Spinal cord (tissue), 9 donors: ENCODE measurements at regions not wholly inside any gene's neighbourhood (a gene's known extent, or its start where the extent isn't known, plus 50 kb on each side); places are given as distances from the start of the nearest gene placed in this dataset.

Source experiments
- DNase-seq, 6 donors: peaks; one replicate each; pipeline versions ENCODE4 v3.0.0 to v3.0.0-alpha.2; 2013 to 2015; ENCODE audit warnings: low spot score in 6 of 6, low read depth in 4 of 6
- H3K27ac ChIP-seq: one replicate; pipeline ENCODE4 v1.5.1; 2013; ENCODE audit warnings: low read depth, low read length, control low read depth
- H3K27me3 ChIP-seq: one replicate; pipeline ENCODE4 v1.6.1; 2013; ENCODE audit warnings: low read length; ENCODE audit not compliant: control insufficient read depth, insufficient read depth
- H3K36me3 ChIP-seq: one replicate; pipeline ENCODE4 v1.6.1; 2013; ENCODE audit warnings: low read length; ENCODE audit not compliant: control insufficient read depth, insufficient read depth
- H3K4me1 ChIP-seq: one replicate; pipeline ENCODE4 v1.6.1; 2013; ENCODE audit warnings: low read length; ENCODE audit not compliant: control insufficient read depth, insufficient read depth
- H3K4me3 ChIP-seq: one replicate; pipeline ENCODE4 v1.5.1; 2013; ENCODE audit warnings: low read depth, low read length, control low read depth
- H3K9me3 ChIP-seq: one replicate; pipeline ENCODE4 v1.6.1; 2013; ENCODE audit warnings: low read length; ENCODE audit not compliant: control insufficient read depth, insufficient read depth
- WGBS: methylation state at CpG from one replicate; pipeline ENCODE4 v1.1.5; 2013; ENCODE audit warnings: missing lambda C conversion rate; ENCODE audit not compliant: insufficient coverage; 5-methylcytosine and 5-hydroxymethylcytosine counted together
- donor health status: healthy.

- no peak overlapping the region for H3K4me3 ChIP-seq
- no peaks in the 10 kb centered on the region for H3K36me3 ChIP-seq
- no peaks in the 10 kb centered on the region for H3K4me1 ChIP-seq
- no peaks in the 10 kb centered on the region for H3K27me3 ChIP-seq
- H3K9me3 ChIP-seq = no peaks in the 10 kb centered on the region
- no CpG with 5 or more reads among the region's 3 CpGs for WGBS
- no peak for DNase-seq
- H3K27ac ChIP-seq = no peak overlapping the region
These were observed 154.3 kb upstream of the KCNH7 start for GRCh38 chr2:162992828-162993227.

GRCh38 chr2:162989507-162989906 lies 150.9 kb upstream of the KCNH7 start:
- no peak overlapping the region for H3K27ac ChIP-seq
- no peaks in the 10 kb centered on the region for H3K27me3 ChIP-seq
- H3K4me3 ChIP-seq = no peak overlapping the region
- no peaks in the 10 kb centered on the region for H3K4me1 ChIP-seq
- no peaks in the 10 kb centered on the region for H3K9me3 ChIP-seq
- no CpG with 5 or more reads among the region's 3 CpGs for WGBS
- H3K36me3 ChIP-seq = no peaks in the 10 kb centered on the region
- no peak for DNase-seq

DNA sequence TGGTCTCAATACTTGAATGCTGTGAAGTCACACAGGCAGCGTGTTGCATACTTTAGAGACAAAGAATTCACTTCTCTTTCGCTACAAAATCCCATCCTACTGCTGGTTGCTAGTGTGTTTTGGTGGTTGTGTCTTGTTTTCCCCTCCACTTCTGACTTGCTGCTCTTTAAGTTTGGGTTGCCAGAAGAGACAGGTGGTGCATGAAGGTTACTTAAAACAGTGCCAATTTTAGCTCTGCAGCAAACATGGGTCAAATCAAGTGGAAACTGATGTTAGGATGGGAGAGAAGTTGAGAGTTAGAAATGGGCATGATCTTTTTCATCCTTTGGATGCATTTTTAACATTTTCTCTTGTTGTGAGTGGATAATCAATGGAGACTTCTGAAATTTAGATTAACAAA lies 136.2 kb upstream of the KCNH7 start:
- H3K36me3 ChIP-seq = no peaks in the 10 kb centered on the region
- H3K4me1 ChIP-seq = no peaks in the 10 kb centered on the region
- peak in 1 of 6 donors; percentile 21 for DNase-seq
- WGBS = no CpG with 5 or more reads among the region's 2 CpGs
- H3K4me3 ChIP-seq = no peak overlapping the region
- H3K9me3 ChIP-seq = no peaks in the 10 kb centered on the region
- no peaks in the 10 kb centered on the region for H3K27me3 ChIP-seq
- H3K27ac ChIP-seq = no peak overlapping the region

DNA sequence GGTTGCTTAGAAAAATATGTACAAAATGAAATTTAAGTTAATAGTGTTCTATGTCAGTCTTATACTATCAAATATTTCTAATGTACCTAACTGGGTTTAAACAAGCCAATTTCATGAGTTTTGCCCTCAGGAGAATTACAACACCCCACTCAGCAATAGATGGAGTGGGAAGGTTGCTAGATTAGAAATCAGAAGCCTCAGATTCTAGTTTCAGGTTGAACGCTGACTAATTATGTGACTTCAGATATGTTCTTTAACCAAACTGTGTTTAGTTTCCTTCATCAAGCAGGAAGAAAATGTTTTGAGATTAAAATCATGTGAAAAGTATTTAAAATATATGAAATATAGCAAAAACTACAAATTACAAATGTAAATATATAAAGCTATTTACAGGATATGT lies 133.8 kb upstream of the KCNH7 start:
- no peak overlapping the region for H3K27ac ChIP-seq
- WGBS = no CpG with 5 or more reads among the region's 1 CpG

GRCh38 chr2:162968306-162968705 lies 129.7 kb upstream of the KCNH7 start:
- Histone ChIP-seq H3K4me3 (no peak overlapping the region), H3K9me3 (no peaks in the 10 kb centered on the region), H3K36me3 (no peaks in the 10 kb centered on the region), H3K27me3 (no peaks in the 10 kb centered on the region), H3K27ac (no peak overlapping the region), H3K4me1 (no peaks in the 10 kb centered on the region)
- 14% methylated on average over 1 of the region's 1 CpG for WGBS
- DNase-seq = no peak

More for the DNA sequence above, 133.8 kb upstream of the KCNH7 start:
- no peaks in the 10 kb centered on the region for H3K4me1 ChIP-seq
- H3K9me3 ChIP-seq = no peaks in the 10 kb centered on the region
- no peaks in the 10 kb centered on the region for H3K36me3 ChIP-seq
- no peak for DNase-seq
- no peaks in the 10 kb centered on the region for H3K27me3 ChIP-seq
- no peak overlapping the region for H3K4me3 ChIP-seq

GRCh38 chr2:162967811-162968210 lies 129.2 kb upstream of the KCNH7 start:
- Histone ChIP-seq H3K4me3 (no peak overlapping the region), H3K9me3 (no peaks in the 10 kb centered on the region), H3K36me3 (no peaks in the 10 kb centered on the region), H3K4me1 (no peaks in the 10 kb centered on the region), H3K27ac (no peak overlapping the region), H3K27me3 (no peaks in the 10 kb centered on the region)
- peak in 2 of 6 donors; percentile 11 to 37 for DNase-seq
- no CpG with 5 or more reads among the region's 1 CpG for WGBS

DNA sequence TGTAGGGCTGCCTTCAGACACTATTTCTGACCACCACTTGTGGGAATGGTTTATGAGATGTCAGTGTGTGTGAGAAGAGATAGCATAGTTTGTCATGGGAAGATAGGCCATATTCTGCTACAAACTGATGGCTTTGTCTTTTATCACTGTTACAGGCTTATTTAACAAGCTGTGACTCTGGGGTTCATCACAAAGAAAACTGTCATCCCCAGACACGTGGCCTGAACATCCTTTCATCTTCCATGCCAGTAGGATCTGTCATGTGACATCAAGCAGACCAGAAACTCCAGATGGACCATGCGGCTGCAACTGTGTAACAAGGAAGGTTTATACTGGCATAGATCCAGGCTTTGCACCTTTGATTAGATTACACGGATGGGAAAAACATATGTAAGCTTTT lies 128.6 kb upstream of the KCNH7 start:
- peak in 2 of 6 donors; percentile 17 to 41 for DNase-seq
- Histone ChIP-seq H3K27me3 (no peaks in the 10 kb centered on the region), H3K36me3 (no peaks in the 10 kb centered on the region), H3K9me3 (no peaks in the 10 kb centered on the region), H3K4me3 (no peak overlapping the region), H3K27ac (no peak overlapping the region), H3K4me1 (no peaks in the 10 kb centered on the region)
- WGBS = 40% methylated on average over 1 of the region's 3 CpGs

- WGBS = no CpG with 5 or more reads among the region's 5 CpGs
- Histone ChIP-seq H3K4me1 (no peaks in the 10 kb centered on the region), H3K9me3 (peaks cover 3% of the 10 kb centered on the region), H3K27ac (no peak overlapping the region), H3K4me3 (no peak overlapping the region), H3K27me3 (no peaks in the 10 kb centered on the region), H3K36me3 (no peaks in the 10 kb centered on the region)
- no peak for DNase-seq
These were observed 126.6 kb upstream of the KCNH7 start for GRCh38 chr2:162965191-162965590.

DNA sequence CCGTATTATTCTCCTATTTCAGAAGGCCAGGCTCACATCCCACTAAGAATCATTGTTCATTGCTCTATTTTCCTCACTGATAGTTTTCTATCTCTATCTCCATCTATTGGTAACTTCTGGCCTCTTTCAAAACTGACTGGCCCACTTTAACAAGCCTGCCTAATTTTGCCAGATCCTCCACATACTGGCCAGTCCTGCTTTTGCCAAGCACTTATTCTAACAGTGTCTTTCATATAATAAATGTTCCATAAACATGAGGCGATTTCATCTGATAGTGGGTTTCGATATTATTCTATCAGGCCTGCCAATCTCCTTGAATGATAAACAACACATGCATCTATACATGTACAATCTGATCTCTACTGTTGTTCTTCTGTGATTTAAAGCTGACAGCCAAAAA lies 125.9 kb upstream of the KCNH7 start:
- H3K27me3 ChIP-seq = no peaks in the 10 kb centered on the region
- H3K36me3 ChIP-seq = no peaks in the 10 kb centered on the region
- WGBS = 88% methylated on average over 1 of the region's 3 CpGs
- H3K27ac ChIP-seq = no peak overlapping the region
- no peak overlapping the region for H3K4me3 ChIP-seq
- peaks cover 3% of the 10 kb centered on the region for H3K9me3 ChIP-seq
- no peaks in the 10 kb centered on the region for H3K4me1 ChIP-seq
- DNase-seq = no peak

DNA sequence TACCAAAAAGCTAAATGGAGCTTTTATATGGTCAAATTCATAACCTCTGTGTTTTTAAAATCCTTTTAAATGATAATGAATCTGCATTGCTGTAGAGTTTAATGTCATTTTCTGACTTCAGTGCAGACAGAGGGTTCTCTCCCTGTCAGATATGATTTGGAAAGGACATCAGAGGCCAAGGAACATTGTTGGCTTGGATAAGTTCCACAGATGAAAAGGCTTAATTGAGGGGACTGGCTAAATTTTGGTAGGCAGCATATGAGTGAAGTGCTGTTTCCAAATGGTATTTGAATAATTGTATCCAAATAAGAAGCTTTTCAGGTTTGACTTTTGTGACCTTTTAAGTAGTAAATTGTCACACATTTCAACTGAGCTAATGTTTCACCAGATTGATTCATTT lies 124.6 kb upstream of the KCNH7 start:
- Histone ChIP-seq H3K36me3 (no peaks in the 10 kb centered on the region), H3K4me3 (no peak overlapping the region), H3K9me3 (peaks cover 3% of the 10 kb centered on the region), H3K4me1 (no peaks in the 10 kb centered on the region), H3K27me3 (no peaks in the 10 kb centered on the region), H3K27ac (no peak overlapping the region)
- no peak for DNase-seq
